ENCODE measurements at regions not wholly inside any gene's neighbourhood (a gene's known extent, or its start where the extent isn't known, plus 50 kb on each side); places are given as distances from the start of the nearest gene placed in this dataset.

DNA sequence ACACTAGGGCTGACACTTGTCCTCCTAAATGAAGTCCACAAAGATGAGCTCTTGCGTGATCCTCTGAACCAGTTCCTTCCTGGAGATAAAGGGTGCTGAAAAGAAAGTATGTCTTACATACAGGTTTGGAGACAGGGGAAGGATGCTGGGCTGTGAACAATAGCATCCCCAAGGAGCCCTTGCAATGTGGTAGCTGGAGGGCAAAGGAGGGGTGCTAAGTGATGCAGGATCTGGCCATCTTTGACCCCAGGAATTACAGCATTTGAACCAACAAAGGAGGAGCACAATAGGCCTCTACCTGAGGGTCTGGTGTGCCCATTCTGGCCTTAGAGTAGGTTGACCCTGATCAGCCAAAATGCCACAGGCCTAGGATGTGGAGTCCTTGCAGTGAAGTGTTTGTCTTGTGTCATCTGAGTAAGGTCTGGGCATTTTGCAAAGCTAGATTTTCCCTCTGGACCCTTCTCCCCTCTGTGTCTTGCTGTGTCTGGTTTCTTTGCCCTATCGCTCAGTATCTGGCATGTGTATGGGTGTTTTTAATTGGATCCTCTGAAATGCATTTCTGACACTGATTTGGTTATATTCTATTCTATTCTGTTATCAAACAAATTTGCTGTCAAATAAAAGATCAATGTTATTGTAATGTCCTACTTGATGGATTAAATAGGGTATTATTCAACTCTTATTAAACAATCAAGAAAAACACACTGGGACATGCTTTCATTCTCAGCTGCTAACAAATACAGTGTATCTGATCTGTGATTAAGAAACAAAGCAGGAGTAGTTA, 364.8 kb upstream of the MEIS1 start:
- Histone ChIP-seq H3K27ac (no peak overlapping the region), H3K36me3 (no peaks in the 10 kb centered on the region), H3K4me3 (ENCODE audit: low read depth, low read length) (no peak overlapping the region), H3K9me3 (ENCODE audit: severe bottlenecking) (no peaks in the 10 kb centered on the region), H3K27me3 (ENCODE audit: insufficient read depth, low read depth, severe bottlenecking) (peaks cover 96% of the 10 kb centered on the region)
- TF ChIP-seq, protein P1, sequence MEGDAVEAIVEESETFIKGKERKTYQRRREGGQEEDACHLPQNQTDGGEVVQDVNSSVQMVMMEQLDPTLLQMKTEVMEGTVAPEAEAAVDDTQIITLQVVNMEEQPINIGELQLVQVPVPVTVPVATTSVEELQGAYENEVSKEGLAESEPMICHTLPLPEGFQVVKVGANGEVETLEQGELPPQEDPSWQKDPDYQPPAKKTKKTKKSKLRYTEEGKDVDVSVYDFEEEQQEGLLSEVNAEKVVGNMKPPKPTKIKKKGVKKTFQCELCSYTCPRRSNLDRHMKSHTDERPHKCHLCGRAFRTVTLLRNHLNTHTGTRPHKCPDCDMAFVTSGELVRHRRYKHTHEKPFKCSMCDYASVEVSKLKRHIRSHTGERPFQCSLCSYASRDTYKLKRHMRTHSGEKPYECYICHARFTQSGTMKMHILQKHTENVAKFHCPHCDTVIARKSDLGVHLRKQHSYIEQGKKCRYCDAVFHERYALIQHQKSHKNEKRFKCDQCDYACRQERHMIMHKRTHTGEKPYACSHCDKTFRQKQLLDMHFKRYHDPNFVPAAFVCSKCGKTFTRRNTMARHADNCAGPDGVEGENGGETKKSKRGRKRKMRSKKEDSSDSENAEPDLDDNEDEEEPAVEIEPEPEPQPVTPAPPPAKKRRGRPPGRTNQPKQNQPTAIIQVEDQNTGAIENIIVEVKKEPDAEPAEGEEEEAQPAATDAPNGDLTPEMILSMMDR (IDR thresholded peaks at IDR 0.05; ENCODE audit: low read depth, low read length): no peak
- no peak for DNase-seq

- H3K27ac ChIP-seq: no peak overlapping the region
- H3K9me3 ChIP-seq (ENCODE audit: severe bottlenecking): no peaks in the 10 kb centered on the region
- no peak for DNase-seq
- TF ChIP-seq, protein P1 (IDR thresholded peaks at IDR 0.05; ENCODE audit: low read depth, low read length): no peak
- H3K36me3 ChIP-seq: no peaks in the 10 kb centered on the region
- peaks cover 97% of the 10 kb centered on the region for H3K27me3 ChIP-seq (ENCODE audit: insufficient read depth, low read depth, severe bottlenecking)
- H3K4me3 ChIP-seq (ENCODE audit: low read depth, low read length): no peak overlapping the region
Measured at GRCh38 chr2:66066032-66066431, 368.9 kb upstream of the MEIS1 start.

DNA sequence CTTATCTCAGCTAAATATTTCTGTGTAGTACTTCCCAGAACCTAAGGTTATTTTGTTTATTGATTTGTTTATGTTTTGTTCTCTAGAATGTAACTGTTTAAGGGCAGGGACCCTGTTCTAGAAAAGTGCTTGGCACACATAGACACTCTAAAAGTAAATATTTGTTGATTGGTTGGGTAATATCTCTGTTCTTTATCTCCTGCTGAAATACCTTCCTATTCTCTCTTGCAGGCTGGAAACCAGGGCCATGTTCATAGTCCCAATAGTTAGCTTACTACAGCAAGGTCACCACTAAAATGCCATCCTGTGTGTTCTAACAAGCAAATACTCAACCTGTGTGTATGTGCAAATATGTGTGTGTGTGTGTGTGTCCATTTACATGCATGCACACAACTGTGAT, 375.6 kb upstream of the MEIS1 start:
- no peaks in the 10 kb centered on the region for H3K9me3 ChIP-seq (ENCODE audit: severe bottlenecking)

DNA sequence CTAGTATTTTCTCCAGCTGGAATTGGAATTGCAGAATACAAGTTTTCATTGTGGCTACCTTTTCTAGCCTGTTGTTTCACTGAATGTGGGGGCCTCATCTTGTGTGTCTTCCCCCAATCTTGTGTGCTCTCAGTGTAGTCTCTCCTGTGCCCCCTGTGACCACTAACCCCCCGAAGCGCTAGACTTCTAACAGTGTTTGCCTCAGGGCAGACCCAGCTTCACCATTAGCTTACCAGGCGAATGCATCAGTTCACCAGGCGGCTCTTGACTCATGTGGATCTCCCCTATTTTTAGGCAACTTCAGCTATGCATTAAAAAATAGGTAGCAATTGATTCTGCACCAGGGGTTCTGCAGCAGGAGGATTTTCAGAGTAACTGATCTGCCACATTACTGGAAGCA, 376.2 kb upstream of the MEIS1 start:
- Histone ChIP-seq H3K9me3 (ENCODE audit: severe bottlenecking) (no peaks in the 10 kb centered on the region), H3K36me3 (no peaks in the 10 kb centered on the region), H3K27me3 (ENCODE audit: insufficient read depth, low read depth, severe bottlenecking) (peaks cover 87% of the 10 kb centered on the region), H3K4me3 (ENCODE audit: low read depth, low read length) (no peak overlapping the region), H3K27ac (no peak overlapping the region)
- DNase-seq: no peak
- TF ChIP-seq, protein P1 (IDR thresholded peaks at IDR 0.05; ENCODE audit: low read depth, low read length): no peak

More for the DNA sequence above, 375.6 kb upstream of the MEIS1 start:
- no peak for DNase-seq
- TF ChIP-seq, protein P1 (IDR thresholded peaks at IDR 0.05; ENCODE audit: low read depth, low read length): no peak
- no peak overlapping the region for H3K27ac ChIP-seq
- H3K4me3 ChIP-seq (ENCODE audit: low read depth, low read length): no peak overlapping the region
- H3K27me3 ChIP-seq (ENCODE audit: insufficient read depth, low read depth, severe bottlenecking): peaks cover 87% of the 10 kb centered on the region
- no peaks in the 10 kb centered on the region for H3K36me3 ChIP-seq

- no peaks in the 10 kb centered on the region for H3K36me3 ChIP-seq
- H3K9me3 ChIP-seq (ENCODE audit: severe bottlenecking): no peaks in the 10 kb centered on the region
- TF ChIP-seq, protein P1 (IDR thresholded peaks at IDR 0.05; ENCODE audit: low read depth, low read length): no peak
- DNase-seq: no peak
- no peak overlapping the region for H3K4me3 ChIP-seq (ENCODE audit: low read depth, low read length)
- H3K27me3 ChIP-seq (ENCODE audit: insufficient read depth, low read depth, severe bottlenecking): peaks cover 87% of the 10 kb centered on the region
- H3K27ac ChIP-seq: no peak overlapping the region
Measured at GRCh38 chr2:66057844-66058243, 377.1 kb upstream of the MEIS1 start.

DNA sequence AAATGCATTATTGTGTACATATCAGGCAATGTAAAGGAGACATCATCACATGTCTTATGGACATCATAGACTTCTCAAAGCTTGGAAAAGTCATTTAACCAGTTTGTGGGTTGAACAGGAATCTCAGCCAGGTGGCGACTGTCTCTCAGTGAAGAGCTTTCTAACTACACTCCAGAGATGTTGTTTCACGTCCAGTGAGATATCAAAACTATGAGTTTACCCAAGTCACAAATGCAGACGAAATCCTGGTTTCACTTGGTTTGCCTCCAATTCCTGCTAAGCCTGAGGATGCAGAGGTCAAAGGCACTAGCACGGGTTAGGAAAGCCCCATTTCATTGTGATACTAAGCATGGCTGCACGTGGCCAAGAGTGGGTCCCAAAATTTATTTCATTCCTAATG, 384.5 kb upstream of the MEIS1 start:
- H3K27me3 ChIP-seq (ENCODE audit: insufficient read depth, low read depth, severe bottlenecking): peaks cover 94% of the 10 kb centered on the region

More for the DNA sequence above, 384.5 kb upstream of the MEIS1 start:
- Histone ChIP-seq H3K36me3 (no peaks in the 10 kb centered on the region), H3K4me3 (ENCODE audit: low read depth, low read length) (no peak overlapping the region), H3K27ac (no peak overlapping the region), H3K9me3 (ENCODE audit: severe bottlenecking) (no peaks in the 10 kb centered on the region)
- TF ChIP-seq, protein P1 (IDR thresholded peaks at IDR 0.05; ENCODE audit: low read depth, low read length): no peak
- DNase-seq: no peak

All from WERI-Rb-1 (cell line).